BJ (cell line): ENCODE measurements at regions not wholly inside any gene's neighbourhood (a gene's known extent, or its start where the extent isn't known, plus 50 kb on each side); places are given as distances from the start of the nearest gene placed in this dataset.

Experiments
- CTCF ChIA-PET: fragments of 350-600 bp; formaldehyde crosslinking; extraction: SDS; loops from one replicate; lab custom pipeline; 2021; ENCODE audit warnings: antibody characterized with exemption, inconsistent platforms; lab: Yijun Ruan, JAX
- POLR2A ChIA-PET: fragments of 300-600 bp; sonication (Branson Sonifier 250); formaldehyde crosslinking; extraction: SDS; loops from one replicate; lab custom pipeline; 2021; ENCODE audit warnings: antibody characterized with exemption; lab: Charles Lee
- DNase-seq: peaks from one replicate; pipeline ENCODE4 v3.0.0-alpha.2; 2011; ENCODE audit warnings: low read depth
- H3K27me3 ChIP-seq: 2 replicates; pipeline ENCODE4 v1.6.0; 2011; ENCODE audit warnings: low read length; ENCODE audit not compliant: control insufficient read depth, insufficient read depth
- H3K36me3 ChIP-seq: 2 replicates; pipeline ENCODE4 v1.5.1; 2011; ENCODE audit warnings: low read length; ENCODE audit not compliant: control insufficient read depth, insufficient read depth
- H3K4me3 ChIP-seq: 2 replicates; pipeline ENCODE4 v1.5.1; 2011; ENCODE audit warnings: low read depth, mild to moderate bottlenecking, control low read depth, low read length
- CTCF ChIP-seq: IDR thresholded peaks from 2 replicates; pipeline ENCODE4 v1.5.1; 2011; ENCODE audit warnings: low read depth, mild to moderate bottlenecking, control low read depth, inconsistent platforms, low read length, moderate library complexity; ENCODE audit not compliant: insufficient read depth

- Histone ChIP-seq H3K27me3 (no peaks in the 10 kb centered on the region), H3K4me3 (no peak overlapping the region), H3K36me3 (no peaks in the 10 kb centered on the region)
- no peak for DNase-seq
- no peak for TF ChIP-seq CTCF
- ChIA-PET POLR2A (no interaction called here), CTCF (no interaction called here)
Observed at GRCh38 chr21:16740511-16740910, 772.3 kb upstream of the CXADR start.

DNA sequence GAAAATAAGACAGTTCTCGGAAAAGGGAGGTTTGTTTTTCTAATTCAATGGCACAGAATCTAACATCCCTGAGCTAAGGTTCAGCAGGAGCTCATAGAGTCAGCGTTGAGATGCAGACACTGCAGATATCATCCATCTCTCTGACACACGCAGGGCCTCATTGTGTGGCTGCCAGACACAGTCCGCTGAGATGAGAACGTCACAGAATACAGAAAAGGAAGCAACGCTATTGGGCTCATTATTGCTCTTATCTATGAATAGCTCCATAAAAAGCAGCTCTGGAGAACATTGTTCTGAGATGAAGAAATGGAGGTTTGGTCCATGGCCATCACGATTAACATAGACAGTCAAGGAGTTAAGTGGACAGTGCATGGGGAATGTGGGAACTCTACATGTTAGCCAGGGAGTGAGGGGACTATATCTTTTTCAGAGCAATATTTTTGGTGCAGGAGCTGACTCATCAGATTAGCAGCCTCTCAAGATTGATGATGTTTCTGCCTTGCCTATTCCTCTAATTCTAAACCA is 771.6 kb upstream of the CXADR start:
- ChIA-PET POLR2A (no interaction called here), CTCF (no interaction called here)
- Histone ChIP-seq H3K27me3 (no peaks in the 10 kb centered on the region), H3K4me3 (no peak overlapping the region), H3K36me3 (no peaks in the 10 kb centered on the region)
- TF ChIP-seq CTCF: no peak
- no peak for DNase-seq

DNA sequence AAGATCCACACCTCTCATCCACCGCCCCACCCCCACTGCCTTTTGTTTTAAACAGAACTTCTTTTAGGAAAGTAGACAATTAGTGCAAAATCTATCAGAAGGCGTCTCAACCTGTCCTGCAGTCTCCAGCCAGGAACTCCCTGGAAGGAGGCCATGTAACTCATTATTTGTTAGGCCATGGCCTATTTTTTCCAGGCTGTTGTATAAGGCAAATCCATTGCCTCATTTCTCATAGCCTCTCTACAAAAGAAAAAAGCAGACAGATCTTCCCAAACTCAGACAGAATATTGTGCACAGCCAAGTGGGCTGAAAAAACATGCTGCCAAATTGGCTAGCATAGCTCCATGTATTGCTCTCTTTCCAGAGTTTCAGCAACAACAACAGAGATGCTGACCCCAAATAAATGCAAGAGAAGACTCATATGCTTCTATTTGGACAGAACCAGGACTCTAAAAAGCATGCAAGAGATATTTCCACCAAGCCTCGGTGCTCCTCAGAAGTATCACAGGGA is 770.7 kb upstream of the CXADR start:
- TF ChIP-seq CTCF: no peak
- no peak for DNase-seq
- H3K27me3 ChIP-seq: no peaks in the 10 kb centered on the region
- POLR2A ChIA-PET: no interaction called here
- no peaks in the 10 kb centered on the region for H3K36me3 ChIP-seq
- no peak overlapping the region for H3K4me3 ChIP-seq
- CTCF ChIA-PET: interaction anchor here (0.6 kb wide), 1 partner anchor 525 kb away, joined by 3 read pairs; no protein-coding TSS in a partner anchor

DNA sequence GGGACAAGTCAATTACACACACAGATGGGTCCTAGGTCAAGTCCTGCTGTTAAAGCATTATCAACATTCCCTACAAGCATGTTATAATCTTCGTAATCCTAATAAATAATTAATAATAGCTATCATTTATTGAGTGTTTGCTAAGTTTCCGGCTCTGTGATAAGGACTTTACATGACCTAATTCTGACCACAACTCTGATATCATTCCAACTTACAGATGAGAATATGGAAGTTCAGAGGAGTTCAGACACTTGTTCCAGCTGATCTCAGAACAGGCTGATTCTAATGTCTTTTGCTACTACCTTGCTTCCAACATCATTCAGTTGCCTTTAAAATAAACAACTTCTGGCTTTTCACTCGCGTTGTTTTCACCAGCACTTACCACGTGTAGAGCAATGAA is 770.1 kb upstream of the CXADR start:
- ChIA-PET POLR2A (no interaction called here), CTCF (interaction anchor here (0.6 kb wide), 1 partner anchor 526 kb away, joined by 3 read pairs; no protein-coding TSS in a partner anchor)
- Histone ChIP-seq H3K4me3 (no peak overlapping the region), H3K36me3 (no peaks in the 10 kb centered on the region), H3K27me3 (no peaks in the 10 kb centered on the region)
- no peak for DNase-seq
- no peak for TF ChIP-seq CTCF

GRCh38 chr21:16743317-16743716 is 769.5 kb upstream of the CXADR start:
- ChIA-PET CTCF (no interaction called here), POLR2A (no interaction called here)
- no peak for DNase-seq
- Histone ChIP-seq H3K36me3 (no peaks in the 10 kb centered on the region), H3K27me3 (no peaks in the 10 kb centered on the region), H3K4me3 (no peak overlapping the region)
- no peak for TF ChIP-seq CTCF
